Astrocyte (in vitro differentiated cells and primary cell): ENCODE measurements at regions not wholly inside any gene's neighbourhood (a gene's known extent, or its start where the extent isn't known, plus 50 kb on each side); places are given as distances from the start of the nearest gene placed in this dataset.

ENCODE experiments used
- DNase-seq: peaks from one replicate; pipeline ENCODE4 v3.0.0-alpha.2; 2010; ENCODE audit warnings: low read depth
- FAIRE-seq: peaks from 2 replicates; lab custom pipeline; 2011; peaks lifted over from hg19 to GRCh38; lab: Jason Lieb, UNC
- H2AFZ ChIP-seq: 2 replicates; pipeline ENCODE4 v1.6.0; 2012; ENCODE audit warnings: low read depth, low read length, inconsistent platforms
- H3K27ac ChIP-seq: 2 replicates; pipeline ENCODE4 v1.5.1; 2011; ENCODE audit warnings: low read depth, low read length, inconsistent platforms
- H3K27me3 ChIP-seq: 2 replicates; pipeline ENCODE4 v1.6.0; 2011; ENCODE audit warnings: low read length, inconsistent platforms; ENCODE audit not compliant: insufficient read depth
- H3K36me3 ChIP-seq: 2 replicates; pipeline ENCODE4 v1.5.1; 2011; ENCODE audit warnings: low read length, inconsistent platforms; ENCODE audit not compliant: insufficient read depth
- H3K4me1 ChIP-seq: 2 replicates; pipeline ENCODE4 v1.5.1; 2011; ENCODE audit warnings: low read length, inconsistent platforms; ENCODE audit not compliant: insufficient read depth
- H3K4me2 ChIP-seq: 2 replicates; pipeline ENCODE4 v1.6.0; 2012; ENCODE audit warnings: low read length, inconsistent platforms
- H3K4me3 ChIP-seq: 2 replicates; pipeline ENCODE4 v1.5.1; 2011; ENCODE audit warnings: low read depth, mild to moderate bottlenecking, low read length, inconsistent platforms; ENCODE audit not compliant: insufficient read depth
- H3K79me2 ChIP-seq: 2 replicates; pipeline ENCODE4 v1.6.0; 2012; ENCODE audit warnings: mild to moderate bottlenecking, low read length, inconsistent platforms; ENCODE audit not compliant: insufficient read depth
- H3K9ac ChIP-seq: 2 replicates; pipeline ENCODE4 v1.6.0; 2012; ENCODE audit warnings: mild to moderate bottlenecking, low read length, inconsistent platforms
- H3K9me3 ChIP-seq: 2 replicates; pipeline ENCODE4 v1.5.1; 2012; ENCODE audit warnings: low read depth, mild to moderate bottlenecking, low read length, inconsistent platforms; ENCODE audit not compliant: insufficient read depth
- H4K20me1 ChIP-seq: 2 replicates; pipeline ENCODE4 v1.6.0; 2012; ENCODE audit warnings: low read length, inconsistent platforms; ENCODE audit not compliant: insufficient read depth
- H3K27ac Mint-ChIP-seq: one replicate; pipeline ENCODE4 v1.8.0; 2021; ENCODE audit warnings: mild to moderate bottlenecking, mixed read lengths; ENCODE audit not compliant: unreplicated experiment
- H3K27me3 Mint-ChIP-seq: one replicate; pipeline ENCODE4 v1.8.0; 2021; ENCODE audit warnings: low read depth, mixed read lengths; ENCODE audit not compliant: unreplicated experiment
- H3K36me3 Mint-ChIP-seq: one replicate; pipeline ENCODE4 v1.8.0; 2021; ENCODE audit warnings: low read depth, mixed read lengths; ENCODE audit not compliant: unreplicated experiment
- H3K4me1 Mint-ChIP-seq: one replicate; pipeline ENCODE4 v1.8.0; 2021; ENCODE audit warnings: low read depth, mixed read lengths; ENCODE audit not compliant: unreplicated experiment
- H3K4me3 Mint-ChIP-seq: one replicate; pipeline ENCODE4 v1.8.0; 2021; ENCODE audit warnings: mild to moderate bottlenecking, moderate library complexity, mixed read lengths; ENCODE audit not compliant: unreplicated experiment
- H3K9me3 Mint-ChIP-seq: one replicate; pipeline ENCODE4 v1.8.0; 2021; ENCODE audit warnings: mild to moderate bottlenecking, mixed read lengths; ENCODE audit not compliant: unreplicated experiment
- EZH2 ChIP-seq: IDR thresholded peaks from 2 replicates; pipeline ENCODE4 v1.6.1; 2012; ENCODE audit warnings: mild to moderate bottlenecking, low read length, inconsistent platforms; ENCODE audit not compliant: insufficient read depth
- TF ChIP-seq, protein P1 (sequence below): IDR thresholded peaks from 2 replicates; pipeline ENCODE4 v1.5.1; 2011; ENCODE audit warnings: low read depth, mild to moderate bottlenecking, inconsistent platforms, low read length, moderate library complexity; ENCODE audit not compliant: insufficient read depth

GRCh38 chr22:48941903-48942575 lies 885.6 kb downstream of the BRD1 start:
- Mint-ChIP-seq H3K27ac (no peak overlapping the region), H3K27me3 (peaks cover 20% of the 10 kb centered on the region), H3K4me3 (no peak overlapping the region), H3K4me1 (peaks cover 1% of the 10 kb centered on the region), H3K9me3 (peaks cover 2% of the 10 kb centered on the region), H3K36me3 (no peaks in the 10 kb centered on the region)
- no peak overlapping the region for H3K27ac ChIP-seq
- peaks cover 2% of the 10 kb centered on the region for H3K9me3 ChIP-seq
- H3K4me2 ChIP-seq: no peak overlapping the region
- no peak overlapping the region for H3K4me3 ChIP-seq
- no peak for DNase-seq
- H2AFZ ChIP-seq: no peak overlapping the region
- FAIRE-seq: no peak
- no peaks in the 10 kb centered on the region for H3K27me3 ChIP-seq
- H3K9ac ChIP-seq: no peak overlapping the region
- H3K4me1 ChIP-seq: no peaks in the 10 kb centered on the region
- H3K36me3 ChIP-seq: no peaks in the 10 kb centered on the region
- no peaks in the 10 kb centered on the region for H4K20me1 ChIP-seq
- TF ChIP-seq EZH2: no peak
- TF ChIP-seq, protein P1, sequence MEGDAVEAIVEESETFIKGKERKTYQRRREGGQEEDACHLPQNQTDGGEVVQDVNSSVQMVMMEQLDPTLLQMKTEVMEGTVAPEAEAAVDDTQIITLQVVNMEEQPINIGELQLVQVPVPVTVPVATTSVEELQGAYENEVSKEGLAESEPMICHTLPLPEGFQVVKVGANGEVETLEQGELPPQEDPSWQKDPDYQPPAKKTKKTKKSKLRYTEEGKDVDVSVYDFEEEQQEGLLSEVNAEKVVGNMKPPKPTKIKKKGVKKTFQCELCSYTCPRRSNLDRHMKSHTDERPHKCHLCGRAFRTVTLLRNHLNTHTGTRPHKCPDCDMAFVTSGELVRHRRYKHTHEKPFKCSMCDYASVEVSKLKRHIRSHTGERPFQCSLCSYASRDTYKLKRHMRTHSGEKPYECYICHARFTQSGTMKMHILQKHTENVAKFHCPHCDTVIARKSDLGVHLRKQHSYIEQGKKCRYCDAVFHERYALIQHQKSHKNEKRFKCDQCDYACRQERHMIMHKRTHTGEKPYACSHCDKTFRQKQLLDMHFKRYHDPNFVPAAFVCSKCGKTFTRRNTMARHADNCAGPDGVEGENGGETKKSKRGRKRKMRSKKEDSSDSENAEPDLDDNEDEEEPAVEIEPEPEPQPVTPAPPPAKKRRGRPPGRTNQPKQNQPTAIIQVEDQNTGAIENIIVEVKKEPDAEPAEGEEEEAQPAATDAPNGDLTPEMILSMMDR: no peak
- no peaks in the 10 kb centered on the region for H3K79me2 ChIP-seq

DNA sequence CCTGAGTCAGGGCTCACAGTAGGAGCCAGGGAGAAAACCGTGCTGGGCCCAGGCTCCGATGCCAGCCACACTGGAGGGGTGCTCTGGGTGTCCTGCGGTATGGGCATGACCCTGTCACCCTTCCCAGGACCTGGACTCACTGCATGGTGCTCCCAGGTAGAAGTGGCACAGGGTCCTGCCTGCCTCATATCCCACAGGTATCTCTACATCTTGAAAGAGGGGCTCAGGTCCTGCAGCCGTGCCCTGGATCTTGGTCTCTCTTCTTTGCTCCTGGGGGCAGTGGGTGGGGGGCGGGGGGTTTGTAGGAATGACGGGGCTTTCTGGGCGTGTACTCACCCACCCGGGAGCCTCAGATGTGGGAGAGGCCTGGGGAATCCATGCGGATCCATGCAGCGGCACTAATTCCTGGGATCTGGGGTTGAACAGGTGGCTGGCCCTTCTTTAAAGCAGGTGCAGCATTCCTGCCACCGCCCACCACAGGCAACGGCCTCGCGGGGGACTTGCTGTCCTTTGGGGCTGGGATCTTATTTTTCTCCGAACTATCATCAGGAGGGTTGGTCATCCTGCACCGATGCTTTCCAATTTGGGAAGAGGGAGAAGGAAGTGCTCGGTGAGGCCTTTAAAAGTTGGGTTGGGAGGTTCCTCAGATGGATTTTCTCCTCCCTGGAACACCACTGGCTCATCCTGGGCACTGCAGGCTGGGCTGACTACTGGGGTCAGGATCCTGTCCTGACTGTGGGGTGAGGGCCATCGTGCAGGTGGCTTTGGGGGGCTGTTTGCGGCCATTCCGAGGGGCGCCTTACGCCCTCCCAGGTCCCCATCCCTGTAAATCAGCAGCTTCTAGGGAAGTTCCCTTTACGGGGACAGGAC lies 886.4 kb downstream of the BRD1 start:
- FAIRE-seq (no peak), DNase-seq (no peak)
- Histone ChIP-seq H3K79me2 (no peaks in the 10 kb centered on the region), H3K4me2 (no peak overlapping the region), H4K20me1 (no peaks in the 10 kb centered on the region), H3K9me3 (peaks cover 2% of the 10 kb centered on the region), H3K9ac (no peak overlapping the region), H3K27ac (no peak overlapping the region), H3K4me1 (no peaks in the 10 kb centered on the region), H3K36me3 (no peaks in the 10 kb centered on the region), H2AFZ (no peak overlapping the region), H3K4me3 (no peak overlapping the region), H3K27me3 (no peaks in the 10 kb centered on the region)
- Mint-ChIP-seq H3K27ac (no peak overlapping the region), H3K4me3 (no peak overlapping the region), H3K4me1 (peaks cover 1% of the 10 kb centered on the region), H3K27me3 (peaks cover 18% of the 10 kb centered on the region), H3K9me3 (peaks cover 10% of the 10 kb centered on the region), H3K36me3 (no peaks in the 10 kb centered on the region)
- no peak for TF ChIP-seq EZH2
- TF ChIP-seq, protein P1: no peak
